ENCODE measurements at regions not wholly inside any gene's neighbourhood (a gene's known extent, or its start where the extent isn't known, plus 50 kb on each side); places are given as distances from the start of the nearest gene placed in this dataset.

GRCh38 chr17:15086776-15087295 lies 178.3 kb downstream of the PMP22 start:
- intact Hi-C loops (cut with micrococcal nuclease): no loop called here
- ChIA-PET CTCF (no interaction called here), POLR2A (no interaction called here)
- no peak for ATAC-seq (ENCODE audit: low read depth)
- no peak overlapping the region for H3K4me3 Mint-ChIP-seq
- H3K36me3 Mint-ChIP-seq (ENCODE audit: low read depth): no peaks in the 10 kb centered on the region
- H3K27ac Mint-ChIP-seq: no peak overlapping the region
- no peak for TF ChIP-seq CTCF (IDR thresholded peaks at IDR 0.05)
- no peaks in the 10 kb centered on the region for H3K4me1 Mint-ChIP-seq
- peaks cover 6% of the 10 kb centered on the region for H3K27me3 Mint-ChIP-seq
- no peaks in the 10 kb centered on the region for H3K9me3 Mint-ChIP-seq
- DNase-seq: no peak

GRCh38 chr17:15085890-15086677 lies 179.0 kb downstream of the PMP22 start:
- ATAC-seq (ENCODE audit: low read depth) (no peak), DNase-seq (no peak)
- Mint-ChIP-seq H3K4me1 (no peaks in the 10 kb centered on the region), H3K9me3 (no peaks in the 10 kb centered on the region), H3K27ac (no peak overlapping the region), H3K36me3 (ENCODE audit: low read depth) (no peaks in the 10 kb centered on the region), H3K4me3 (no peak overlapping the region), H3K27me3 (peaks cover 6% of the 10 kb centered on the region)
- no peak for TF ChIP-seq CTCF (IDR thresholded peaks at IDR 0.05)
- CTCF ChIA-PET: no interaction called here
- POLR2A ChIA-PET: no interaction called here
- intact Hi-C loops (cut with micrococcal nuclease): no loop called here

- intact Hi-C loops (cut with micrococcal nuclease): no loop called here
- CTCF ChIA-PET: no interaction called here
- Mint-ChIP-seq H3K27me3 (peaks cover 6% of the 10 kb centered on the region), H3K27ac (no peak overlapping the region), H3K9me3 (no peaks in the 10 kb centered on the region), H3K4me1 (no peaks in the 10 kb centered on the region), H3K36me3 (ENCODE audit: low read depth) (no peaks in the 10 kb centered on the region), H3K4me3 (no peak overlapping the region)
- POLR2A ChIA-PET: no interaction called here
- DNase-seq (no peak), ATAC-seq (ENCODE audit: low read depth) (no peak)
- TF ChIP-seq CTCF (IDR thresholded peaks at IDR 0.05): no peak
These were observed 181.9 kb downstream of the PMP22 start for GRCh38 chr17:15083225-15083624.

- Mint-ChIP-seq H3K27me3 (peaks cover 6% of the 10 kb centered on the region), H3K36me3 (ENCODE audit: low read depth) (no peaks in the 10 kb centered on the region), H3K4me3 (no peak overlapping the region), H3K4me1 (no peaks in the 10 kb centered on the region), H3K9me3 (no peaks in the 10 kb centered on the region), H3K27ac (no peak overlapping the region)
- no peak for DNase-seq
- intact Hi-C loops (cut with micrococcal nuclease): no loop called here
- no peak for TF ChIP-seq CTCF (IDR thresholded peaks at IDR 0.05)
- no peak for ATAC-seq (ENCODE audit: low read depth)
- POLR2A ChIA-PET: no interaction called here
- CTCF ChIA-PET: no interaction called here
These were observed 184.1 kb downstream of the PMP22 start for GRCh38 chr17:15081008-15081407.

GRCh38 chr17:15078570-15078969 lies 186.6 kb downstream of the PMP22 start:
- Mint-ChIP-seq H3K4me3 (no peak overlapping the region), H3K27ac (no peak overlapping the region), H3K27me3 (peaks cover 3% of the 10 kb centered on the region), H3K4me1 (no peaks in the 10 kb centered on the region), H3K36me3 (ENCODE audit: low read depth) (no peaks in the 10 kb centered on the region), H3K9me3 (no peaks in the 10 kb centered on the region)
- CTCF ChIA-PET: no interaction called here
- no peak for DNase-seq
- POLR2A ChIA-PET: no interaction called here
- ATAC-seq (ENCODE audit: low read depth): no peak
- TF ChIP-seq CTCF (IDR thresholded peaks at IDR 0.05): no peak
- intact Hi-C loops (cut with micrococcal nuclease): no loop called here

Measured in activated B cell treated with CpG ODN at 0.5 μM for 24 hours (primary cell).